Liver (tissue), 3 donors: ENCODE measurements at regions not wholly inside any gene's neighbourhood (a gene's known extent, or its start where the extent isn't known, plus 50 kb on each side); places are given as distances from the start of the nearest gene placed in this dataset.

ENCODE experiments used
- CTCF ChIP-seq: fragments of 150-350 bp; IDR thresholded peaks from 2 replicates; pipeline ENCODE4 v1.5.1; 2017; ENCODE audit warnings: improper control_type of control experiment, low read depth, low read length; ENCODE audit not compliant: missing input control
- EGR1 ChIP-seq, 2 donors: IDR thresholded peaks; 2 replicates each; pipeline ENCODE4 v1.6.1; 2016 to 2018; ENCODE audit warnings: antibody characterized with exemption in 2 of 2, low read depth in 2 of 2
- GABPA ChIP-seq, 2 donors: IDR thresholded peaks in 1 of 2; conservative IDR thresholded peaks in 1 of 2; 2 replicates each; pipeline ENCODE4 v1.6.1; 2016; ENCODE audit warnings: antibody characterized with exemption in 2 of 2, mild to moderate bottlenecking in 1 of 2, moderate library complexity in 1 of 2
- JUND ChIP-seq, 2 donors: IDR thresholded peaks; 2 replicates each; pipeline ENCODE4 v1.6.1; 2016; ENCODE audit warnings: antibody characterized with exemption in 2 of 2
- NR2F2 ChIP-seq: IDR thresholded peaks from 2 replicates; pipeline ENCODE4 v1.6.1; 2016; ENCODE audit warnings: antibody characterized with exemption
- RAD21 ChIP-seq, 2 donors: IDR thresholded peaks; 2 replicates each; pipeline ENCODE4 v1.6.1; 2016; ENCODE audit warnings: antibody characterized with exemption in 2 of 2, mild to moderate bottlenecking in 2 of 2
- SP1 ChIP-seq: IDR thresholded peaks from 2 replicates; pipeline ENCODE4 v1.6.1; 2018; ENCODE audit warnings: antibody characterized with exemption, mild to moderate bottlenecking
- TAF1 ChIP-seq: conservative IDR thresholded peaks from 2 replicates; pipeline ENCODE4 v1.6.1; 2016; ENCODE audit warnings: antibody characterized with exemption, mild to moderate bottlenecking
- YY1 ChIP-seq: IDR thresholded peaks from 2 replicates; pipeline ENCODE4 v1.6.1; 2016; ENCODE audit warnings: antibody characterized with exemption, mild to moderate bottlenecking
- TF ChIP-seq, protein P1 (sequence below): IDR thresholded peaks from 2 replicates; pipeline ENCODE4 v1.6.1; 2016; ENCODE audit warnings: antibody characterized with exemption
- TF ChIP-seq, protein P2 (sequence below): IDR thresholded peaks from 2 replicates; pipeline ENCODE4 v1.6.1; 2016; ENCODE audit warnings: antibody characterized with exemption
- donor health status: healthy.
- donor health status: healthy.

DNA sequence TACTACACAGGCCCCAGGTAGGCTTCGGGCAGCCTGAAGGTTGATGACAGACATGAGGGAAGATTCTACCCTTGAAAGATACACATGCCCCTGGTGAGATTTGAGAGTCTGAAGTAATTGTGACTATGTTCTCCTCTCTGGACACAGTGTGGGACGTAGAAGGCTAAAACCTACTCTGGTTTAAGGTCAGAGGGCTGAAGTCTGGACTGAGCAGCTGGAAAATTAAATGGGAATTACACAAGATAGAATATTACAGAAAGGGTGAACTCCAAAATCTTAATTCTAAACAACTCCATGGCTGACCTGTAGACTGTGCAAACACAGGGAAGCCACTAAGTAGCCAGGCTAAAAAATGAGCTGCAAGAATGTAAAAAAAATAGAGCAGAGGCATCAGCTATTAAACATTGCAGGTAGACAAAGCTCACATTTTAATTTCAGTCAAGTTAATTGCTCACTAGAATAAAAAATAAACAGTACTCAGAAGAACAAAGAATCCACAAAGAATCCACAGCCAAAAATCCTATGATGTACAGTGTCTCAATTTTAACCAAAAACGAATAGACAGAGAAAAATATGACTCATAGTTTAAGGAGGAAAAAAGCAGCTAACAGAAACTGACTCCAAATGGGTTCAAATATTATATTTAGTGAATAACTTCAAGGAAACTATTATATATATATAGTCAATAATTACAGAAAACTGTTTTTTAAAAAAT is 170.4 kb downstream of the PCDH18 start:
- TF ChIP-seq, protein P1, sequence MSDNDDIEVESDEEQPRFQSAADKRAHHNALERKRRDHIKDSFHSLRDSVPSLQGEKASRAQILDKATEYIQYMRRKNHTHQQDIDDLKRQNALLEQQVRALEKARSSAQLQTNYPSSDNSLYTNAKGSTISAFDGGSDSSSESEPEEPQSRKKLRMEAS: no peak
- no peak for TF ChIP-seq CTCF
- no peak for TF ChIP-seq RAD21 (IDR thresholded peaks at IDR 0.05)
- TF ChIP-seq, protein P2, sequence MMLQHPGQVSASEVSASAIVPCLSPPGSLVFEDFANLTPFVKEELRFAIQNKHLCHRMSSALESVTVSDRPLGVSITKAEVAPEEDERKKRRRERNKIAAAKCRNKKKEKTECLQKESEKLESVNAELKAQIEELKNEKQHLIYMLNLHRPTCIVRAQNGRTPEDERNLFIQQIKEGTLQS: no peak
- no peak for TF ChIP-seq EGR1 (IDR thresholded peaks at IDR 0.05; ENCODE audit: low read depth in 2 of 2)
- TF ChIP-seq GABPA (IDR thresholded peaks at IDR 0.05 in 1 of 2, conservative IDR thresholded peaks at IDR 0.05 in 1 of 2): no peak
- TF ChIP-seq JUND (IDR thresholded peaks at IDR 0.05): no peak
- TF ChIP-seq SP1: no peak
- TF ChIP-seq TAF1: no peak
- TF ChIP-seq YY1: no peak
- TF ChIP-seq NR2F2: no peak
